ENCODE measurements at regions not wholly inside any gene's neighbourhood (a gene's known extent, or its start where the extent isn't known, plus 50 kb on each side); places are given as distances from the start of the nearest gene placed in this dataset.

GRCh38 chr1:104092698-104093097 lies 343.0 kb downstream of the AMY1C start:
- ChIA-PET RAD21 (ENCODE audit: unreplicated experiment) (no interaction called here), CTCF (interaction anchor here (0.8 kb wide), 1 partner anchor 36 kb away, joined by 4 read pairs; no protein-coding TSS in a partner anchor), POLR2A (no interaction called here), SMC1A (ENCODE audit: uncharacterized antibody, unreplicated experiment) (no interaction called here)
- H3K27ac ChIP-seq (ENCODE audit: control insufficient read depth, insufficient read depth): no peak overlapping the region
- no peak overlapping the region for H3K9ac ChIP-seq (ENCODE audit: control insufficient read depth, insufficient read depth, low read length)
- 0% methylated on average over 1 of the region's 1 CpG for WGBS (ENCODE audit: insufficient coverage, insufficient replicate concordance, low lambda C conversion rate, missing lambda C conversion rate)
- no peaks in the 10 kb centered on the region for H3K4me1 ChIP-seq (ENCODE audit: control insufficient read depth, insufficient read depth, low read length)
- no peaks in the 10 kb centered on the region for H3K36me3 ChIP-seq (ENCODE audit: control insufficient read depth in 2 of 2, insufficient read depth in 2 of 2, low read length in 1 of 2)
- H3K9me3 ChIP-seq (replicated peaks; ENCODE audit: control insufficient read depth, insufficient read depth, low read length): no peaks in the 10 kb centered on the region
- intact Hi-C loops (cut with micrococcal nuclease; ENCODE audit: unreplicated experiment): no loop called here
- DNase-seq (ENCODE audit: low read depth, low spot score): no peak
- in situ Hi-C loops (cut with MboI): no loop called here
- H4K20me1 ChIP-seq (ENCODE audit: control insufficient read depth, insufficient read depth): no peaks in the 10 kb centered on the region
- no peak overlapping the region for H2AFZ ChIP-seq (ENCODE audit: control insufficient read depth, low read depth, low read length)
- no peak overlapping the region for H3K4me3 ChIP-seq
- H3K27me3 ChIP-seq (replicated peaks in 1 of 2; ENCODE audit: control insufficient read depth in 2 of 2, insufficient read depth in 2 of 2, low read length in 1 of 2): no peaks in the 10 kb centered on the region
- no peak overlapping the region for H3K4me2 ChIP-seq (ENCODE audit: control insufficient read depth, insufficient read depth)
- FAIRE-seq: no peak
- H3K79me2 ChIP-seq (ENCODE audit: control insufficient read depth, insufficient read depth, low read length): no peaks in the 10 kb centered on the region
- ATAC-seq: no peak
- no TSS peak for BruUV-seq (replicated peaks)
- TF ChIP-seq SRF (IDR thresholded peaks at IDR 0.05; ENCODE audit: low read depth in 2 of 2, low read length in 2 of 2) (no peak), GABPA (IDR thresholded peaks at IDR 0.05; ENCODE audit: low read depth) (no peak), ZBTB40 (IDR thresholded peaks at IDR 0.05; ENCODE audit: borderline replicate concordance) (no peak), ATF7 (IDR thresholded peaks at IDR 0.05; ENCODE audit: low read depth) (no peak), TCF3 (IDR thresholded peaks at IDR 0.05; ENCODE audit: borderline replicate concordance, insufficient read depth, low read depth, low read length) (no peak), SREBF2 (IDR thresholded peaks at IDR 0.05; ENCODE audit: low read length) (no peak), ATF3 (IDR thresholded peaks at IDR 0.05; ENCODE audit: borderline replicate concordance, extremely low read depth, low read depth, low read length) (no peak), CHD2 (IDR thresholded peaks at IDR 0.05; ENCODE audit: borderline replicate concordance, low read depth, low read length) (no peak), PRDM15 (CRISPR knock-in tag; IDR thresholded peaks at IDR 0.05) (no peak), NFYB (IDR thresholded peaks at IDR 0.05; ENCODE audit: insufficient read depth, low read depth, low read length) (no peak), BCL11A (IDR thresholded peaks at IDR 0.05; ENCODE audit: low read depth, low read length) (no peak), ZZZ3 (IDR thresholded peaks at IDR 0.05; ENCODE audit: control insufficient read depth, insufficient read length, low read depth) (no peak), SKIL (IDR thresholded peaks at IDR 0.05; ENCODE audit: low read depth, poor library complexity, severe bottlenecking) (no peak), PML (IDR thresholded peaks at IDR 0.05; ENCODE audit: low read length) (no peak)

Data from GM12878 (cell line).